ENCODE measurements at regions not wholly inside any gene's neighbourhood (a gene's known extent, or its start where the extent isn't known, plus 50 kb on each side); places are given as distances from the start of the nearest gene placed in this dataset.
"Not testable (repeated sequence)": the region's sequence is repeated elsewhere in the genome, so short reads cannot be mapped to it uniquely, and the experiment has no call there.

GRCh38 chr11:37841016-37841415 lies 1243.0 kb upstream of the RAG2 start:
- Histone ChIP-seq H4K20me1 (ENCODE audit: insufficient read depth) (no peaks in the 10 kb centered on the region), H3K9me2 (ENCODE audit: insufficient read depth, low read length) (no peaks in the 10 kb centered on the region), H3K9me3 (ENCODE audit: low read length) (no peaks in the 10 kb centered on the region), H3K4me3 (ENCODE audit: low read length) (no peak overlapping the region), H3K27me3 (ENCODE audit: insufficient read depth, low read depth, low read length) (no peaks in the 10 kb centered on the region), H2AFZ (ENCODE audit: low read depth, low read length) (no peak overlapping the region), H3K4me2 (ENCODE audit: low read length) (no peak overlapping the region), H3K36me3 (ENCODE audit: insufficient read depth, low read length) (no peaks in the 10 kb centered on the region), H3K27ac (ENCODE audit: low read length) (no peak overlapping the region), H3F3A (ENCODE audit: insufficient read depth, low read length, poor library complexity, severe bottlenecking) (no peaks in the 10 kb centered on the region), H3K9ac (ENCODE audit: low read length) (no peak overlapping the region), H3K79me2 (replicated peaks; ENCODE audit: insufficient read depth, low read length) (no peaks in the 10 kb centered on the region)
- TF ChIP-seq CTCF (IDR thresholded peaks at IDR 0.05; ENCODE audit: poor library complexity, severe bottlenecking) (no peak), RAD21 (conservative IDR thresholded peaks at IDR 0.05) (no peak), MXI1 (conservative IDR thresholded peaks at IDR 0.05; ENCODE audit: poor library complexity, severe bottlenecking) (no peak), POLR2AphosphoS5 (IDR thresholded peaks at IDR 0.05) (no peak), EZH2 (IDR thresholded peaks at IDR 0.05; ENCODE audit: borderline replicate concordance, insufficient read depth, low read length, poor library complexity, severe bottlenecking) (no peak), TAF1 (IDR thresholded peaks at IDR 0.05; ENCODE audit: low read depth) (no peak), EP300 (conservative IDR thresholded peaks at IDR 0.05; ENCODE audit: poor library complexity, severe bottlenecking) (no peak)

- H3K4me3 ChIP-seq (ENCODE audit: low read length); H3K27ac ChIP-seq (ENCODE audit: low read length); H4K20me1 ChIP-seq (ENCODE audit: insufficient read depth); H3K4me2 ChIP-seq (ENCODE audit: low read length); H3K27me3 ChIP-seq (ENCODE audit: insufficient read depth, low read depth, low read length); H3K9me3 ChIP-seq (ENCODE audit: low read length); H3K9me2 ChIP-seq (ENCODE audit: insufficient read depth, low read length); H3F3A ChIP-seq (ENCODE audit: insufficient read depth, low read length, poor library complexity, severe bottlenecking); H3K9ac ChIP-seq (ENCODE audit: low read length); H3K79me2 ChIP-seq (replicated peaks; ENCODE audit: insufficient read depth, low read length); H3K36me3 ChIP-seq (ENCODE audit: insufficient read depth, low read length); H2AFZ ChIP-seq (ENCODE audit: low read depth, low read length): not testable (repeated sequence)
These were observed 1242.3 kb upstream of the RAG2 start for GRCh38 chr11:37840345-37840744.

- no peaks in the 10 kb centered on the region for H3F3A ChIP-seq (ENCODE audit: insufficient read depth, low read length, poor library complexity, severe bottlenecking)
- H3K9me3 ChIP-seq (ENCODE audit: low read length): no peaks in the 10 kb centered on the region
- TF ChIP-seq EP300 (conservative IDR thresholded peaks at IDR 0.05; ENCODE audit: poor library complexity, severe bottlenecking) (no peak), RAD21 (conservative IDR thresholded peaks at IDR 0.05) (no peak), EZH2 (IDR thresholded peaks at IDR 0.05; ENCODE audit: borderline replicate concordance, insufficient read depth, low read length, poor library complexity, severe bottlenecking) (no peak), TAF1 (IDR thresholded peaks at IDR 0.05; ENCODE audit: low read depth) (no peak), POLR2AphosphoS5 (IDR thresholded peaks at IDR 0.05) (no peak), CTCF (IDR thresholded peaks at IDR 0.05; ENCODE audit: poor library complexity, severe bottlenecking) (no peak), REST (IDR thresholded peaks at IDR 0.05; ENCODE audit: borderline replicate concordance) (no peak), SMC3 (conservative IDR thresholded peaks at IDR 0.05; ENCODE audit: poor library complexity) (no peak), MXI1 (conservative IDR thresholded peaks at IDR 0.05; ENCODE audit: poor library complexity, severe bottlenecking) (no peak)
- H3K4me3 ChIP-seq (ENCODE audit: low read length): no peak overlapping the region
- H3K36me3 ChIP-seq (ENCODE audit: insufficient read depth, low read length): no peaks in the 10 kb centered on the region
- no peak overlapping the region for H3K4me2 ChIP-seq (ENCODE audit: low read length)
- no peaks in the 10 kb centered on the region for H3K9me2 ChIP-seq (ENCODE audit: insufficient read depth, low read length)
- H4K20me1 ChIP-seq (ENCODE audit: insufficient read depth): no peaks in the 10 kb centered on the region
- H3K79me2 ChIP-seq (replicated peaks; ENCODE audit: insufficient read depth, low read length): no peaks in the 10 kb centered on the region
- H3K27me3 ChIP-seq (ENCODE audit: insufficient read depth, low read depth, low read length): no peaks in the 10 kb centered on the region
- H3K27ac ChIP-seq (ENCODE audit: low read length): no peak overlapping the region
- no peak overlapping the region for H2AFZ ChIP-seq (ENCODE audit: low read depth, low read length)
- no peak overlapping the region for H3K9ac ChIP-seq (ENCODE audit: low read length)
These were observed 1232.5 kb upstream of the RAG2 start for GRCh38 chr11:37830529-37830928.
